ENCODE measurements at regions not wholly inside any gene's neighbourhood (a gene's known extent, or its start where the extent isn't known, plus 50 kb on each side); places are given as distances from the start of the nearest gene placed in this dataset.

DNA sequence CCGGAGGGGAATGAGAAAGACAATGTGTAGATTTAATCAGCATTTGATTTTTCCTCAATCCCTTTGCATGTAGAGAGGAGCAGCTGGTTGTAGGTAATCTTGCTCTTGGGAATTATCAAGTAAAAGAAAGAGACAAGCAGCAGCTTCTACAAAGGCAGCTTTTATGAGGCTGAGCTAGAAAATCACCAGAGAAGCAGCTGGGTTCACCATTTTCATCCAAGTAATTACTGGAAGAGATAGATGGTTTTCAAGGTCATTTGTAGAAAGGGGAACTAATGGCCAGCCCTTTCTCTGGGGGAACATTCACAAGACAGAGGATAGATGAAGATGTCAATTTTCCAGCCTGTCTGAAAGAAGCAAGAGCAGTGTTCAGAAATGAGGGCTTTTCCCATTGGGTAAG lies 113.0 kb downstream of the RND3 start:
- no peak for TF ChIP-seq EZH2 (IDR thresholded peaks at IDR 0.05; ENCODE audit: insufficient read depth, poor library complexity, severe bottlenecking)
- TF ChIP-seq EZH2phosphoT487 (IDR thresholded peaks at IDR 0.05; ENCODE audit: insufficient read depth, low read depth), result no peak
